Neural progenitor cell (in vitro differentiated cells): ENCODE measurements at regions not wholly inside any gene's neighbourhood (a gene's known extent, or its start where the extent isn't known, plus 50 kb on each side); places are given as distances from the start of the nearest gene placed in this dataset.
A peak's percentile ranks its signal among the peaks of the same experiment; 100 is the strongest.

Experiments used
- DNase-seq: peaks from one replicate; pipeline ENCODE4 v3.0.0-alpha.2; 2016; ENCODE audit warnings: low spot score
- H2AFZ ChIP-seq: fragments of 200-600 bp; sonication (generic); replicated peaks from 2 replicates; pipeline ENCODE4 v1.6.1; 2016; ENCODE audit warnings: antibody characterized with exemption
- H3F3A ChIP-seq: fragments of 200-600 bp; sonication (generic); 2 replicates; pipeline ENCODE4 v1.6.1; 2016; ENCODE audit warnings: antibody characterized with exemption, low read depth
- H3K27ac ChIP-seq: fragments of 200-600 bp; sonication (generic); 2 replicates; pipeline ENCODE4 v1.5.1; 2016; ENCODE audit warnings: mild to moderate bottlenecking
- H3K27me3 ChIP-seq: fragments of 200-600 bp; sonication (generic); 2 replicates; pipeline ENCODE4 v1.6.1; 2016; ENCODE audit warnings: mild to moderate bottlenecking, moderate library complexity
- H3K36me3 ChIP-seq: fragments of 200-600 bp; sonication (generic); 2 replicates; pipeline ENCODE4 v1.5.1; 2016
- H3K4me1 ChIP-seq: fragments of 200-600 bp; sonication (generic); 2 replicates; pipeline ENCODE4 v1.6.1; 2016; ENCODE audit warnings: mixed run types
- H3K4me2 ChIP-seq: fragments of 200-600 bp; sonication (generic); 2 replicates; pipeline ENCODE4 v1.6.1; 2016
- H3K4me3 ChIP-seq: fragments of 200-600 bp; sonication (generic); 2 replicates; pipeline ENCODE4 v1.5.1; 2016
- H3K79me2 ChIP-seq: fragments of 200-600 bp; sonication (generic); 2 replicates; pipeline ENCODE4 v1.6.1; 2016; ENCODE audit warnings: low read depth
- H3K9ac ChIP-seq: fragments of 200-600 bp; sonication (generic); 2 replicates; pipeline ENCODE4 v1.6.1; 2016
- H3K9me3 ChIP-seq: fragments of 200-600 bp; sonication (generic); 2 replicates; pipeline ENCODE4 v1.5.1; 2016; ENCODE audit warnings: low read depth
- H4K20me1 ChIP-seq: fragments of 200-600 bp; sonication (generic); 2 replicates; pipeline ENCODE4 v1.6.1; 2016; ENCODE audit warnings: low read depth
- H3K27ac Mint-ChIP-seq: 3 replicates; pipeline ENCODE4 v1.8.0; 2021; ENCODE audit warnings: mixed read lengths
- H3K27me3 Mint-ChIP-seq: 2 replicates; pipeline ENCODE4 v1.8.0; 2022; ENCODE audit warnings: low read depth, mild to moderate bottlenecking, inconsistent platforms, moderate library complexity, mixed read lengths; ENCODE audit not compliant: insufficient read depth
- H3K36me3 Mint-ChIP-seq: 3 replicates; pipeline ENCODE4 v1.8.0; 2021; ENCODE audit warnings: mixed read lengths
- H3K4me1 Mint-ChIP-seq: 3 replicates; pipeline ENCODE4 v1.8.0; 2021; ENCODE audit warnings: mixed read lengths
- H3K4me3 Mint-ChIP-seq: 3 replicates; pipeline ENCODE4 v1.8.0; 2021; ENCODE audit warnings: mild to moderate bottlenecking, moderate library complexity, mixed read lengths
- H3K9me3 Mint-ChIP-seq: 3 replicates; pipeline ENCODE4 v1.8.0; 2020; ENCODE audit warnings: mixed read lengths
- CTCF ChIP-seq: fragments of 200-600 bp; sonication (generic); IDR thresholded peaks from 2 replicates; pipeline ENCODE4 v1.5.1; 2017; ENCODE audit warnings: antibody characterized with exemption, mild to moderate bottlenecking
- EZH2 ChIP-seq: fragments of 200-600 bp; sonication (generic); IDR thresholded peaks from 2 replicates; pipeline ENCODE4 v1.6.1; 2017; ENCODE audit warnings: antibody characterized with exemption, mild to moderate bottlenecking, moderate library complexity
- EZH2phosphoT487 ChIP-seq: fragments of 200-600 bp; sonication (generic); IDR thresholded peaks from 2 replicates; pipeline ENCODE4 v1.6.1; 2017; ENCODE audit warnings: antibody characterized with exemption

DNA sequence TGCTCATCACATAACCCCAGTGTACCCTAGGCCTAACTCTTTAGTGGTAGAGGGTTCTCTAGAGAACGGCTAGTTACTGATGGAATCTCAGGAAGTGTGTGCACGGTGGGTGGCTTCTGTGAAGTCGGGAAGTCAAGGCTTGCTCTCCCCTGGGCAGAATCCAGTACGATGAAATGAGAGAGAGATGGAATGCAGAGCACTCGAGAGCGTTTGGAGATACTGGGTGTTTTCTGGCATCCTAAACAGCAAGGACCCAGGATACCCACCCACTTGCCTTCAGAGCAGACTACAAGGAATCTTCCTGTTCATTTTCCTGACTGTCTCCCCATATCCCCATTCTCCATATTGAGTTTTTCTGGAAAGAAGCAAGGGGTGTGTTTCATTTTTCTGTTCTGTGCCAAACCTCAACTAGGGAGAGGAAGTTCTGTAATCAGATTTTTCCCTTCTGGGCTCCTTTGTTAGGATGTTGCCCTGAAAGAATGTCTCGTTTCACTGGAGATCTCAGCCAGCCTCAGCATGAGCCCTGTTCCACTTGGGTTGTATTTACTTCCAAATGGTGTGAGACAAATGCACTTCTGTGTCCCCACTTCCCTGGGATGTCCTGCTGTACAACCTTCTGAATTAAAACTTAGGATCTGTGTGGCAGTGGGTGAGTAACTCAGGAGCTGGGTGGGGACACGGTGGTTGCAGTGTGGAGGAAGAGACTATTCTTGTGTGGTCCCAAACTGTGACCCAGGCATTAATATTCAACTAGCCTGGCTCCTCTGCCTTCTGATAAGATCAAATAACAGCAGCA, 108.9 kb upstream of the SPRY4 start:
- Histone ChIP-seq H3K9me3 (no peaks in the 10 kb centered on the region), H3K79me2 (no peaks in the 10 kb centered on the region), H3K36me3 (no peaks in the 10 kb centered on the region), H3K9ac (no peak overlapping the region), H4K20me1 (no peaks in the 10 kb centered on the region), H3K4me2 (no peak overlapping the region), H3K27ac (no peak overlapping the region), H3K4me1 (peaks cover 14% of the 10 kb centered on the region), H2AFZ (no peak overlapping the region), H3K27me3 (no peaks in the 10 kb centered on the region), H3F3A (no peaks in the 10 kb centered on the region), H3K4me3 (no peak overlapping the region)
- Mint-ChIP-seq H3K27me3 (peaks cover 6% of the 10 kb centered on the region), H3K27ac (peak overlapping the region; percentile 43), H3K9me3 (no peaks in the 10 kb centered on the region), H3K36me3 (peaks cover 2% of the 10 kb centered on the region), H3K4me1 (peaks cover 64% of the 10 kb centered on the region), H3K4me3 (no peak overlapping the region)
- no peak for DNase-seq
- TF ChIP-seq CTCF, result no peak
- TF ChIP-seq EZH2, result no peak
- TF ChIP-seq EZH2phosphoT487, result no peak

- H2AFZ ChIP-seq, result no peak overlapping the region
- H3K4me2 ChIP-seq, result no peak overlapping the region
- H3K4me3 ChIP-seq, result no peak overlapping the region
- Mint-ChIP-seq H3K4me1 (peaks cover 58% of the 10 kb centered on the region), H3K9me3 (no peaks in the 10 kb centered on the region), H3K36me3 (peaks cover 2% of the 10 kb centered on the region), H3K27me3 (peaks cover 3% of the 10 kb centered on the region), H3K27ac (no peak overlapping the region), H3K4me3 (no peak overlapping the region)
- H3F3A ChIP-seq, result no peaks in the 10 kb centered on the region
- no peak overlapping the region for H3K9ac ChIP-seq
- H3K27me3 ChIP-seq, result no peaks in the 10 kb centered on the region
- no peaks in the 10 kb centered on the region for H3K36me3 ChIP-seq
- no peak for DNase-seq
- H3K4me1 ChIP-seq, result peaks cover 13% of the 10 kb centered on the region
- H3K79me2 ChIP-seq, result no peaks in the 10 kb centered on the region
- TF ChIP-seq CTCF (no peak), EZH2phosphoT487 (no peak), EZH2 (no peak)
- H3K27ac ChIP-seq, result no peak overlapping the region
- H3K9me3 ChIP-seq, result no peaks in the 10 kb centered on the region
- no peaks in the 10 kb centered on the region for H4K20me1 ChIP-seq
Measured at GRCh38 chr5:142432961-142433360, 108.1 kb upstream of the SPRY4 start.

GRCh38 chr5:142432369-142432863, 107.6 kb upstream of the SPRY4 start:
- Histone ChIP-seq H3K4me3 (no peak overlapping the region), H3F3A (no peaks in the 10 kb centered on the region), H3K79me2 (no peaks in the 10 kb centered on the region), H3K4me1 (peaks cover 8% of the 10 kb centered on the region), H3K9me3 (no peaks in the 10 kb centered on the region), H3K4me2 (no peak overlapping the region), H3K36me3 (no peaks in the 10 kb centered on the region), H2AFZ (no peak overlapping the region), H3K9ac (no peak overlapping the region), H3K27me3 (no peaks in the 10 kb centered on the region), H3K27ac (no peak overlapping the region), H4K20me1 (no peaks in the 10 kb centered on the region)
- H3K4me1 Mint-ChIP-seq, result peaks cover 55% of the 10 kb centered on the region
- no peak overlapping the region for H3K4me3 Mint-ChIP-seq
- no peak for TF ChIP-seq EZH2
- no peak for TF ChIP-seq CTCF
- no peak for TF ChIP-seq EZH2phosphoT487
- peaks cover 2% of the 10 kb centered on the region for H3K36me3 Mint-ChIP-seq
- no peak overlapping the region for H3K27ac Mint-ChIP-seq
- peaks cover 3% of the 10 kb centered on the region for H3K27me3 Mint-ChIP-seq
- no peak for DNase-seq
- no peaks in the 10 kb centered on the region for H3K9me3 Mint-ChIP-seq
